ENCODE measurements at regions not wholly inside any gene's neighbourhood (a gene's known extent, or its start where the extent isn't known, plus 50 kb on each side); places are given as distances from the start of the nearest gene placed in this dataset.
"Not testable (repeated sequence)": the region's sequence is repeated elsewhere in the genome, so short reads cannot be mapped to it uniquely, and the experiment has no call there.

DNA sequence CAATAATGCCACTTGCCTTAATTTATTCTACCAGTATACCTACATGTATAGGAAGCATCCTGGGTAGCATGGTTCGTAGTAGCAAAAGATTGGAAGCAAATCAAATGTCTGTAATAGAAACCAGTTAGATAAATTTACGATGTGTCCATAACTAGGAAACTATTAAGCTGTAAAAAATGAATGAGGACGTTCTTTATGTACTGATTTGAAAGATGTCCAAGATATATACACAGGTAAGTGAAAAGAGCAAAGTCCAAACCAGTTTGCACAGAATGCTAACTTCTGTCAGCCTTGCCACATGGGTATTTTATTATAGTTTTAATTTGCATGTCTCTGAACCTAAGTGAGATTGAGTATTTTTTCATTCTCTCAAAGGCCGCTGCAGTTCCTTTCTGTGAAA lies 251.8 kb upstream of the IRF2BP2 start:
- no peak for DNase-seq (ENCODE audit: low spot score)

DNA sequence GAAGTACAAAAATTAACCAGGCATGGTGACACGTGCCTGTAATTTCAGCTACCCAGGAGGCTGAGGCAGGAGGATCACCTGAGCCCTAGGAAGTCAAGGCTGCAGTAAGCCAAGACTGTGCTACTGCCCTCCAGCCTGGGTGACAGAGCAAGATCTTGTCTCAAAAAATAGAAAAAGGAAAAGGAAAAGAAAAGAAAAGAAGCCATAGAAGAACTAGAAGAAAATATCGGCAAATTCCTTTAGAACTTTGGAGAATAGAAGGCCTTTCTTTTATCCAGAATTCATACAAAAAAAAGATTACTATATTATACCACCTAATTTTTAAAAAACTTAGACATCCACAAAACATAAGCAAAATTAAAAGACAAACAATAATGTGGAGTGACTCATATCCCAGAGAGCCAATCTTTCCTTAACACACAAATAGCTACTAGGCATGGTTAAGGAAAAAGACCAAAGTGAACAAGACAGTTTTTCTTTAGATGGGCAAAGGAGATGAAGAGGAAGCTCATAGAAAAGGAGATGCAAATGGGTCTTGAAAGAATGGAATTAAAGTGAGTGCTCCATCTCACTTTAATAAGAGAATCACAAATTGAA lies 251.1 kb upstream of the IRF2BP2 start:
- DNase-seq (ENCODE audit: low spot score): no peak

DNA sequence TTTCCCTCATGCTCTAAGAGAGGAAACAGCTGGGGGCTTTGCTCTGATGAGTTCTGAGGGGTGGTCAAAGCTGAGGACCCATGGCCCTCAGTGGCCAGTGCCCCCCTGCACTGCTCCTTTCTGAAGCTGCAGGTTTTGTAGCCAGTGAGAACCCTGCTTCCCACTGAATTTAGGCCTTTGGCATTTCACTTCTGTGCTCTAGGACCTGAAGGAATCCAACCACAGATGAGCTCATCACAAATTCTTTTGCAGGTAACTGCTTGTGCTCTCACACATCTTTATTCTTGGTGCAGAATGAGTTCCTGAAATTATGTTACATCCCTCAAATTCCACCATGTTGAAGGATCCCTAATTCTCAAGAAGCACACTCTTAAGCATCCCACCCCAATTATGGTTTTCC lies 248.7 kb upstream of the IRF2BP2 start:
- no peak for DNase-seq (ENCODE audit: low spot score)

DNA sequence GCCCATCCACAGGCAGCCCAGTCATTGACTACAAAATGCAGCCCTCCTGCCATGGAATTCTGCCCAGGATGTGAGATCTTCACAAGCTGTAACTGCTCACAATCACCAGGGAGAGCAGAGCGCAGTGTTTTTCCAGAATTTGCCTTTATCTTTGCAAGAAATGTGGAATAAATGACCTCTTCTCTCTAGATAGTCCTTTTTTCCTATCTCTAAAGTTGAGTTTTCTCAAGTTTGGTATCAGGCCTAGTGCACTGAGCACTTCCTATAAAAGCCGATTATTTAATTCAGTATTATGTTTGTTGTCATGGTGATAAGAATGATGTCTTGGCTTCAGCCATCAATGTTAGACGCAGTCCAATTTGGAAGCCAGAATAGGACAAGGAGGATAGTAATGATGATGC lies 246.9 kb upstream of the IRF2BP2 start:
- DNase-seq (ENCODE audit: low spot score): no peak

DNA sequence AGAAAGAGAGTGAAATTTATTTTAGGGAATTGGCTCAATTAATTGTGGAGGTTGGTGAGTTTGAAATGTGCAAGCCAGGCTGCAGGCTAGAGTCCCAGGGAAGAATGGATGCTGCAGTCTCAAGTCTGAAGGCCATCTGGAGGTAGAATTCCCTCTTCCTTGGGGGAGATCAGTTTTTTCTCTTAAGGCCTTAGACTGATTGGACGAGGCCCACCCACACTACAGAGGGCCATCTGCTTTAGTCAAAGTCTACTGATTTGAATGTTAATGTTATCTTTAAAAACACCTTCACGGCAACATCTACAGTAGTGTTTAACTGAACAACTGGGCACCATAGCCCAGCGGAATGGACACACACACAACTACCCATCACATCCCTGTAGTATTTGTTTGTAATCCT lies 245.9 kb upstream of the IRF2BP2 start:
- no peak for DNase-seq (ENCODE audit: low spot score)

DNA sequence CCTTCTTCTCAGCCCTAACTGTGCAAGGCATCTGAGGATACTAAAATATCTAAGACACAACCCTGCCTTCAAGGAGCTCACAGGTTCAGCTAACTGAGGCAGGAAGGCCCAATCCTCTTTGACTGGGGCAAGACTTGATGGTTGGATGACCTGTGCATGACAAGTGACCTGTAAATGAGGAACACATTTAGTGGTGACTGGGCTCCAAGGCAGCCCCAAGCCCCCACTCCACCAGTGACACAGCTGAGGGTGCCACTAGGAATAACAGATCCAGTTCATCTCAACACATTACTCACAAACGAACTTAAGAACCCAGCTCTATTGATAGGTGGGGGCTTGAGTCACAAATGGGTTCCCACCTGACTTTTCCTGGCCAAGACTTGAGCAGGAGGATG lies 244.7 kb upstream of the IRF2BP2 start:
- no peak for DNase-seq (ENCODE audit: low spot score)

DNA sequence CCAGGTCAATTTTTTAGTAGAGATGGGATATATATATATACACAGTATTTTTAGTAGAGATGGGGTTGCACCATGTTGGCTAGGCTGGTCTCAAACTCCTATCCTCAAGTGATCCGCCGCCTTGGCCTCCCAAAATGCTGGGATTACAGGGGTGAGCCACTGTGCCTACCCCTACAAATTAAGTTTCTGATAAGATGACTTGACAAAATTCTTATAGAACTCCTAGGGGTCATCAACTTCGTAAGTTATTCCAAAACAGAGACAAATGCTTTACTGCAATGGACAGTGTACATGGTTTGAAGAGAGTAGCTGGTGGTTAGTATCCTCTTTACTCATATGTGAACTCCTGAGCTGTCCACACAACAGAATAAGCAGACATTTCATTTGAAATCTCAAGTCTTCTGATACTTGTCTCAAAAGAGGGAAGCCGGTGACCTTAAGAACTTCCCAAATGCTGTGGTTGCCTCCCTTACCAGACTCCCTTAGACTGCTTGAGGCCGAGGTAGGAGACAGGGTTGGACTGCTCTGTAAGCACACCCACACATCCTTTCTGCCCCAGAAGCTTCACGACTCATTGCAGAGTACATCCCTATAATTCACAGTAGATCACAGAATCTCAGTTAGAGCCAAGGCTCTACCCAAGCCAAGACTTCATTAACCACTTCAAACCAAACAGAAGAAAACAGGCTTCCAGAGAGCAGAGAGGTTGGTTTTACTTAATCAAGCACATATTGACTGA lies 244.1 kb upstream of the IRF2BP2 start:
- no peak for DNase-seq (ENCODE audit: low spot score)

DNA sequence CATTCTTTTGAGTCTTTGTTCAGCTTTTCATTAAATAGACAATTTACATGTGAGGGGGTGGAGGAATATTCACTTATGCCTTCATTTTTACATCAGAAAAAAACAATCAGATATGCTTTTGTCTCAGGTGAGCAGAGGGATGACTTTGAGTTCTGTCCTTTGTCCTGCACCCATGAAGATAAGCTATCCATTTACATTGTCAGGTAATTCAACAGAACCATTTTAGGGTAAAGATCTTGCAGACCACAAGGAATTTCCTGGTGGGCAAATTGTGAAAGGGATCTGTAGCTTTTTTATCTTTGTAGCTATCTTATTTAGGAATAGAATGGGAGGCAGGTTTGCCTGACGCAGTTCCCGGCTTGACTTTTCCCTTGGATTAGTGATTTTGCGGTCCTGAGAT lies 242.7 kb upstream of the IRF2BP2 start:
- no peak for DNase-seq (ENCODE audit: low spot score)

DNA sequence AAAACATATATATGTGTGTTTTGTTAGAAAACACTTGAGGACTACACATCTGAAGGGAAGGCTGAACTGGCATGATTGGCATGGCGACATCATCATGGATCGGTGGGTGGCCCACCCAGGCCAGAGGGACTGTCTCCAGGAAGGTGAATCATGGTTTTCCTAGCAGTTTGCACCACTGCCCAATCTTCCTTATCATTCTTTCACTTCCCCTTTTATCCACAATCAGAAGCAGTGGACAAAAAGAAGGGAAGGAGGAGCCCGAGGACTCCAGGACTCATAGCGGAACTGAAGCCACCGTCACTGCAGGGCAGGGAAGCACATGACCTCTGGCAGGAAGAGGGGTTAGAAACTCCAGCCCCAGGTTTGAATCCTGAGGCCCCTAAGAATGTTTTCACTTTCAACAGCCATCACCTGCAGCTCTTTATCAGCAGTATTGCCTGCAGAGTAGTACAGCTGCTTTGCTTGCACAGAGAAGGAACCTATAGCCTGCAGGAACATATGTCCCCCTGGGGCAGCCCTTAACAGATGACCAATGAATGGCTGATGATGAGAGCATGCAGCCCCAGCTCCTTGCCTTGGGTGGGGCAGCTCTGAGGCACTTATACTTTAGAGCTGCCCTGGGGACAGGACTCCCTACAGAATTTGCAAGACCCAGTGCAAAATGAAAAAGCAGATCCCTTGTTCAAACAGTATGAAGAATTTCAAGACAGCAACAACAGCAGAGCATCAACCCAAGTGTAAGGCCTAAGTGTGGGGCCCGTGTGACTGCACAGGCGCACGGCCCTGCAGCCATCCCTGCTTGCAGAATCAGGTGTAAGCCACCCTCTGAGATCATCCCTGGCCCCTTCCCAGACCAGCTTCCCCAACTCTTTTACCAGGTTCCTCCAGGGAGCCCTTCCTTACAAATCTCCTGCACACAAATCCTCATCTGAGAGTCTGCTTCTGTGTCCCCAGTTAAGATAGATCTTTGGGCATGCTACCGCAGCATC lies 241.8 kb upstream of the IRF2BP2 start:
- peak; percentile 13 for DNase-seq (ENCODE audit: low spot score)

DNA sequence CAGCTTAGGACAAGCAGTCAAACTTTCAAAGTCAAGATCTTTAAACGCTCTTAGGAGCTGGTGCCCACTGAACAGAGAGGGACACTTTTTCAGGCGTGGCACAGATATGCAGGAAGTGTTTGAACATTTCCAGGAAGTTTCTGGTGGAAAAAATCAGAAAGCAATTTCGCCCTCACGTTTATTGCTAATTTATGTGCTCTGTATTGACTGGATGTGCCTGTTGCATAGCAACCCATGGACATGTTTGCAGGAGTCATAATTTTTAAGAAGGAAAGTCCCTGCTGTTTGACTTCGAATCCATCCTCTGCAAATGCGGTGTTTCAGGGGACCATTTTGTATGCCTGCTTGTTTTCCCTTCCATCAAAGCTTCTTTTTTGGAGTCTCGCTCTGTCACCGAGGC lies 239.9 kb upstream of the IRF2BP2 start:
- no peak for DNase-seq (ENCODE audit: low spot score)

DNA sequence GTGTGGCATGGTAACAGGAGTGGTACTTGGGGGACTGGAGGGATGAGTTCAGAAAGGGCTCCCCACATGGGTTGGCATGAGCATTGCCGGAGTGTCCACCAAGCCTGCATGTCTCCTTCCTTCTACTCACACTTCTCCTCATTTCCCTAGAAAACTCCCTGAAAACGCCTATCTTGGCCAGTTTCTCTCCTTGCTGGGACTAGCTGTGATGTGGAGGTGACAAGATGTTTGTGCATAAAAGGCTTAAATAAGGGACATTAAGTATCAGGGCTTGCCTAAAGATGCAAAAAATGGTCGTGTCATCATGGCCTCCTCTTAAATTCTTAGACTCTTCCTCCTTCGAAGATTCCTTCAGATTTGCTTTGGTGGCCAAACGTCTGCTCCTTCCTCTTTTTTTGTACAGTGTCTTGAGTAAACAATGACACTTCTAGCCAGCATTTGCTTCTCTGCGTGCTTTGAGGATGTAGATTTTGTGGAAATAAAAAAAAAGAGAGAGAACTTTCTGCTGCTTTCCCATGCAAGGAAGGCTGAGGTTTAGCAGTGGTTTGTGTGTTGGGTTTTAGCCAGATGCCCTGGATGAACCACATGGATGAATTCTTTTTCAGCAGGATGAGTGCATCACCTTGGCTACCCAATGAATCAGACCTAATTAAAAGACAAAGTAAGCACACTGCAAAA lies 239.1 kb upstream of the IRF2BP2 start:
- no peak for DNase-seq (ENCODE audit: low spot score)

DNA sequence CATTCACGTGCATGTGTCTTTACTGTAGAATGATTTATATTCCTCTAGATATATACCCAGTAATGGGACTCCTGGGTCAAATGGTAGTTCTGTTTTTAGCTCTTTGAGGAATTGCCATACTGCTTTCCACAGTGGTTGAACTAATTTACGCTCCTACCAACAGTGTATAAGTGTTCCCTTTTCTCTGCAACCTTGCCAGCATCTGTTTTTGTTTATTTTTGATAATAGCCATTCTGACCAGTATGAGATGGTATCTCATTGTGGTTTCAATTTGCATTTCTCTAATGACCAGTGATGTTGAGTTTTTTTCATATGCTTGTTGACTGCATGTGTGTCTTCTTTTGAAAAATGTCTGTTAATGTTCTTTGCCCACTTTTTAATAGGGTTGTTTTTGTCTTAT lies 236.8 kb upstream of the IRF2BP2 start:
- not testable (repeated sequence) for DNase-seq (ENCODE audit: low spot score)

DNA sequence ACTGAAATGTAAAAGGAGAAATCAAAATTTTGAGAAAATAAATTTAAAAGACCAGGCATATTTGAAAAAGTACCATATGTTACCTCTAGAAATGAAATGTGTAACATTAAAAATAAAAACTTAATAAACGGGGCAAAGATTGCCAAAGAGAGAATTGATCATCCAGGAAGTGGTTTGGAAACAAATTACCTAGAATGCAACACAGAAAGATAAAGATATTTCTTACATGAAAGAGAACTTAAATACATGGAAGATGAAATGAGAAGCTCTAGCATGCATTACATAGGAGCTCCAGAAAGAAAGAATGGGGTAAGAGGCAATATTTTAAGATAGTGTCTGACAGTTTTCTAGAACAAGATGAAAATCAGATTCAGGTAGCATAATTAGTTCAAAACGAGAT lies 235.9 kb upstream of the IRF2BP2 start:
- no peak for DNase-seq (ENCODE audit: low spot score)

DNA sequence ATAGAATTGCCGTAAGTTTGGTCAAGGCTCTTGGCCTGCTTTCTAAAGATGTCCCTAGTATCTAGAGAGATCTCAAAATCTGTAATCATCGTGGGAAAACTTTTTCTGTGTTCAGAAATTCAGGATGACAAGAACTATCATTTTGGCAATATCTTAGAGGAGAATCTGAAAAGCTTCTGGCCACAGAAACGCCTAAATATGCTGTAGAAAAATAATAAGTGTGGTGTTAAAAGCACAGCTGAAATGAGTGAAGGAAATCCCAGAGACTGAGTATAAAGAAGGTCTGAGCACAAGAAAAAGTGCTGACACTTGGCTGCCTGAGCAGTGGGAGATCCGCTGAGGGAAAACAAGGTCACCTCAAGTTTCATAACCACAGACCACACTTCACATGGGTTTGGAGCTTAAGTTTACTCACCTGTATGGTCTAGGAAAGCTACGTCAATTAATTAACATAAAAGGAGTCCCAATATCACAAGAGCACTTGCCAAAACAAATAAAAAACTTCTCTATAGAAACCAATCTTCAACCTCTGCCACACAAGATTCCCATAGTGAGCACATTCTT lies 235.2 kb upstream of the IRF2BP2 start:
- DNase-seq (ENCODE audit: low spot score): no peak

DNA sequence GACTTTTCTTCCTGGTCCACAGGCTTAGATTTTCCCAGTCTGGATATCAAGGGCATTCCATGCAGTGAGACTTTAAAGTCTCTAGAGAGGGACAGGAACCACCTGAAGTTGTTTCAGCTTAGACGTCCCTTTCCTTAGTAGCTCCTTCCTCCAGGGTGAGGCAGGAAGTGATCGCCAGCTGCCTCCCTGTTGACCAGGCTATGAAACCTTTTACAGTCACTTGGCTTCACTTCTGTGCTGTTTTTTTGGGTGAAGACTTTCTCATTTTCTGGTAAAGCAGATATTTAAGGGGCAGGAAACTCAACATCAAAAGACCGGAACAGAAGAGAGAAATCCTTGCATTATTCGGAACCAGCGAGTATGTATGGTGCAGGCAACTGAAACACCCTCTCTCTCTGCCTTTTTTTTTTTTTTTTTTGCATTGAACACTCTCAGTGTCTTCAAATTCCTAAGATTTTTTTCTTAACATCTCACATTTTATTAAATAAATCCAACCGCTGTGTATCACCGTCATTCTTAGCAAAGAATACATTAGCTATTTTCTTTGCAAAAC lies 234.6 kb upstream of the IRF2BP2 start:
- DNase-seq (ENCODE audit: low spot score): no peak

DNA sequence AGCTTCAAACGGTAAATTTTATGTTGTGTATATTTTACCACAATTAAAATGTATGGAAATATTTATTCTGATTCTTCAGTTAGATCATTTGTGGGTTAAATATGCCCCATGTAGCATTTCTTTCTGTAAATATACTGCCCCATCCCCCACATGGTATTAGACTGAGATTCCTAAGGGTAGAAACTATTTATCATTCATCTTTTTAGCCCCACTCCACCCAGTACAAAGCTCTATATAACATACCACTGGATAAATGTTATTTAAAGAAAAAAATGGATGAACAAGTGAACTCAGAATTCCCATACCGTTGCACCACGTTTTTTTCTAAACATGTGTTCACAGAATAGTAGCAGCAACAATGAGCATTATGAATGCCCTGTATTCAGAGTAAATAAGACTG lies 234.0 kb upstream of the IRF2BP2 start:
- DNase-seq (ENCODE audit: low spot score): no peak

DNA sequence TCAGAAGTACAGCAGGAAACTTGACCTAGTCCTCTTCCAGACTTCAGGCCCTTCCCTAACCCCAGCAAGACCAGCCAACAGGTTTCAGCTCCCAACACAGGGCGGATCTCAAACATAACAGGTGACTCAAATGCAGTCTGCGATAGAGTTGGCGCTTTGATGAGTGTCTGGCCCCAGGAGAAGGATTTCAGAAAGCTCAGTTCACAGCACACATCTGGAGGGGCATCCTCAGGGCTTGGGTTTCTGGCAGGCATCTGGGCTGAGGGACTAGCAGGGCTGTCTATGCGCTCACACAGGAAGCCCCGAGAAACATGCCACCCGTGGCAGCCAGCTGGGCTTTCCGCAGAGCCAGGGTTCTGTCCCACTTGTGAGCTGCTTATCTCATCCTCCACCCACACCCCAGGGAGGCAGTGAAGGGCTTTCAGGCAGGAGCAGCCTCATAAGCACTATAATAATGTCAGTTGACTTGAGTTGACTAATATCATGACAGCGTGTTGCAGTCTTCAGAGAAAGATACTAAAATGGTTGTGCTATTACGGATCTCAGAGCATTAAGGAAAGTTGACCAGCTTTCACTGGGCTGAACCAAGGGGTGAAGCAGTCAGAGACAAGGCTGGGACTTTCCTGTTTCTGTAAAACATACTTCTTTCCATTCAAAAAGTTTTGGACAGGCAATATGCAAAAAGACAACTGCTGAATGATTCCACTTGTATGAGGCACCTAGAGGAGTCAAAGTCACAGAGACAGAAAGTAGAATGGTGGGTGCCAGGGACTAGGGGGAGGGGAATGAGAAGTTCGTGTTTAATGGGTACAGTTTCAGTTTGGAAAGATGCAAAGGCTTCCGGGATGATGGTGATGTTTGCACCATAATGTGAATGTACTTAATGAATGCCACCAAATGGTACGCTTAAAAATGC lies 233.0 kb upstream of the IRF2BP2 start:
- no peak for DNase-seq (ENCODE audit: low spot score)

DNA sequence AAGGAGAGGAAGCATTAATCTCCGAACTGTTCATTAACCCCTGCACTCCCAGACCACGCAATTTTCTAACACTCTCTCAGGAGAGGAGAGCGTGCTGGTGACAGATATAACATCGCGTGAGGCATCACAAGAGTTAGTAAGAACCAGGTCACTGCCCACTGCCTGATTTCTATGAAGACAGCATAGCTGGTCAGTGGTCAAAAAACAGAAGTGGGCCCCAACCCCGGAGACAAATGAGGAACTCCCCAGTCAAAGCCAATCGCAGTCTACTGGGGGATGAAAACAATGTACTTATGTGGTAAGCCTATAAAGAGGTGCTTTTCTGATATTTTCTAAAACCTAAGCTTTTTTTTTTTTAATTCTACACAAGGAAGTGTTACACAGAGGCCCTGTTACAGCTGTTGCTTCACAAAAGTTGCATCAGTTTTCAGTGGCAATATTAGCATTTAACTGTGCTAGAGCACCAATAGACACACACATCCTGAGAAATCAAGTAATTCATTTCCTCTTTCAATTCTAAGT lies 231.8 kb upstream of the IRF2BP2 start:
- DNase-seq (ENCODE audit: low spot score): no peak

DNA sequence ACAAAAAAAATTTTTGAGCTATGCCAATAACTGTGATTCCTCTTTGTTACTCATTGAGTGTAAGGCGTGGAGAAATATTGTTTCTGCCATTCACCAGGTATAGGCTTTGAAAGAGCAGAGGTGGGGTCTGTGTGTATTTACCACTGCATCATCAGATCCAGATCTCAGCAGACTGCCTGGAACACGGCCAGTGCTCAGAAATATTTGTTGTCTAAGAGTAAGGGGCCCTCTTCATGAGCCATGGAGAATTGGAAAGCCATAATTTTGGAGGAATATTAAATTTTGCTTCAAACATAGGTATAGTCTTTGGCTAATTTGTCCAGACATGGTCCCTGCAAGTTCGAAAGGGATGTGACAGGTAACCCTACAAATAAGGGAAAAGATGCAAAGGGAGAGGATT lies 231.3 kb upstream of the IRF2BP2 start:
- DNase-seq (ENCODE audit: low spot score): no peak

DNA sequence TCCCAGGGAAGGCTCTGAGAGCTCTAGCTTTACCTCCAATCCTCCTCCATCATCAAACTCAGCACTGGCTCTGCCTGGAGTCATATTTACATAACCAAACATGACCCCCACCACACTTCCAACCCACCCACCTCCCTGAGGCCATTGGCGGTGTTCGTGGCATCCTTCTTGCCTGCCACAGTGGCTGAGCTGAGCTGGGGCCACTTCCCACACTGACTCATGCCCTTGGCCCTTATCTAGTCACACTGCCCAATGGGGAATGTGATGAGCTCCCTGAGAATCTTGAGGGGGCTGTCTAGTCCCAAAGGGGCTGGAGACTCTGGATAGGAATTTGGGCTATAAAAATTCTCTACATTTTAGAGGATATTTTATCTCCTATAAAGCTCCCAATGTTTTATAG lies 230.9 kb upstream of the IRF2BP2 start:
- DNase-seq (ENCODE audit: low spot score): no peak

Data from NAMALWA (cell line).